ENCODE measurements at regions not wholly inside any gene's neighbourhood (a gene's known extent, or its start where the extent isn't known, plus 50 kb on each side); places are given as distances from the start of the nearest gene placed in this dataset.
"Not testable (repeated sequence)": the region's sequence is repeated elsewhere in the genome, so short reads cannot be mapped to it uniquely, and the experiment has no call there.

- Histone ChIP-seq H3K4me3 (no peak overlapping the region), H3K36me3 (no peaks in the 10 kb centered on the region), H3K4me1 (no peaks in the 10 kb centered on the region), H3K27ac (replicated peaks) (no peak overlapping the region), H3K27me3 (ENCODE audit: low read depth) (no peaks in the 10 kb centered on the region), H3K9me3 (replicated peaks) (no peaks in the 10 kb centered on the region)
- DNase-seq, result no peak
- TF ChIP-seq CTCF (IDR thresholded peaks at IDR 0.05; ENCODE audit: borderline replicate concordance), result no peak
- intact Hi-C loops (cut with micrococcal nuclease), result no loop called here
These were observed 71.6 kb upstream of the CNIH3 start for GRCh38 chr1:224544346-224545110.

GRCh38 chr1:224545571-224545970 lies 70.5 kb upstream of the CNIH3 start:
- Histone ChIP-seq H3K27me3 (ENCODE audit: low read depth) (no peaks in the 10 kb centered on the region), H3K9me3 (replicated peaks) (no peaks in the 10 kb centered on the region), H3K36me3 (no peaks in the 10 kb centered on the region), H3K4me3 (no peak overlapping the region), H3K4me1 (no peaks in the 10 kb centered on the region), H3K27ac (replicated peaks) (no peak overlapping the region)
- intact Hi-C loops (cut with micrococcal nuclease), result no loop called here
- no peak for TF ChIP-seq CTCF (IDR thresholded peaks at IDR 0.05; ENCODE audit: borderline replicate concordance)
- DNase-seq, result no peak

GRCh38 chr1:224548676-224549075 lies 67.4 kb upstream of the CNIH3 start:
- no peaks in the 10 kb centered on the region for H3K36me3 ChIP-seq
- TF ChIP-seq CTCF (IDR thresholded peaks at IDR 0.05; ENCODE audit: borderline replicate concordance), result no peak
- no peaks in the 10 kb centered on the region for H3K9me3 ChIP-seq (replicated peaks)
- no peaks in the 10 kb centered on the region for H3K4me1 ChIP-seq
- no peak overlapping the region for H3K4me3 ChIP-seq
- H3K27ac ChIP-seq (replicated peaks), result no peak overlapping the region
- intact Hi-C loops (cut with micrococcal nuclease), result no loop called here
- no peak for DNase-seq
- no peaks in the 10 kb centered on the region for H3K27me3 ChIP-seq (ENCODE audit: low read depth)

- DNase-seq; intact Hi-C loops (cut with micrococcal nuclease); H3K36me3 ChIP-seq; H3K27ac ChIP-seq (replicated peaks); H3K4me3 ChIP-seq; H3K27me3 ChIP-seq (ENCODE audit: low read depth); H3K4me1 ChIP-seq; H3K9me3 ChIP-seq (replicated peaks): not testable (repeated sequence)
These were observed 64.9 kb upstream of the CNIH3 start for GRCh38 chr1:224551189-224551588.

GRCh38 chr1:224554056-224554455 lies 62.1 kb upstream of the CNIH3 start:
- no peaks in the 10 kb centered on the region for H3K36me3 ChIP-seq
- no peak for TF ChIP-seq CTCF (IDR thresholded peaks at IDR 0.05; ENCODE audit: borderline replicate concordance)
- H3K4me3 ChIP-seq, result no peak overlapping the region
- H3K9me3 ChIP-seq (replicated peaks), result no peaks in the 10 kb centered on the region
- no peak overlapping the region for H3K27ac ChIP-seq (replicated peaks)
- H3K27me3 ChIP-seq (ENCODE audit: low read depth), result no peaks in the 10 kb centered on the region
- no peak for DNase-seq
- intact Hi-C loops (cut with micrococcal nuclease), result no loop called here
- H3K4me1 ChIP-seq, result no peaks in the 10 kb centered on the region

- no peak overlapping the region for H3K27ac ChIP-seq (replicated peaks)
- no peaks in the 10 kb centered on the region for H3K36me3 ChIP-seq
- H3K4me3 ChIP-seq, result no peak overlapping the region
- DNase-seq, result no peak
- no peak for TF ChIP-seq CTCF (IDR thresholded peaks at IDR 0.05; ENCODE audit: borderline replicate concordance)
- intact Hi-C loops (cut with micrococcal nuclease), result no loop called here
- H3K27me3 ChIP-seq (ENCODE audit: low read depth), result no peaks in the 10 kb centered on the region
- no peaks in the 10 kb centered on the region for H3K4me1 ChIP-seq
- no peaks in the 10 kb centered on the region for H3K9me3 ChIP-seq (replicated peaks)
These were observed 61.4 kb upstream of the CNIH3 start for GRCh38 chr1:224554620-224555259.
